Muscle of leg (tissue), 3 donors: ENCODE measurements at regions not wholly inside any gene's neighbourhood (a gene's known extent, or its start where the extent isn't known, plus 50 kb on each side); places are given as distances from the start of the nearest gene placed in this dataset.
A peak's percentile ranks its signal among the peaks of the same experiment; 100 is the strongest.

Experiments
- DNase-seq: peaks from one replicate; pipeline ENCODE4 v3.0.0; 2013
- H3K27ac ChIP-seq: one replicate; pipeline ENCODE4 v1.5.1; 2013; ENCODE audit warnings: mild to moderate bottlenecking, low read length, control low read depth
- H3K27me3 ChIP-seq: one replicate; pipeline ENCODE4 v1.6.1; 2013; ENCODE audit warnings: low read length; ENCODE audit not compliant: control insufficient read depth, insufficient read depth
- H3K36me3 ChIP-seq: one replicate; pipeline ENCODE4 v1.6.1; 2013; ENCODE audit warnings: low read length; ENCODE audit not compliant: control insufficient read depth, insufficient read depth
- H3K4me1 ChIP-seq: one replicate; pipeline ENCODE4 v1.6.1; 2013; ENCODE audit warnings: low read length; ENCODE audit not compliant: control insufficient read depth, insufficient read depth
- H3K4me3 ChIP-seq: one replicate; pipeline ENCODE4 v1.5.1; 2013; ENCODE audit warnings: low read length, control low read depth
- H3K9me3 ChIP-seq: replicated peaks from 2 replicates; pipeline ENCODE4 v1.6.1; 2013; ENCODE audit warnings: low read depth, low read length; ENCODE audit not compliant: control insufficient read depth
- WGBS: methylation state at CpG from one replicate; pipeline ENCODE4 v1.1.5; 2013; ENCODE audit warnings: missing lambda C conversion rate; ENCODE audit not compliant: insufficient coverage; 5-methylcytosine and 5-hydroxymethylcytosine counted together

- Histone ChIP-seq H3K4me1 (no peaks in the 10 kb centered on the region), H3K36me3 (no peaks in the 10 kb centered on the region), H3K27me3 (no peaks in the 10 kb centered on the region), H3K4me3 (no peak overlapping the region), H3K9me3 (no peaks in the 10 kb centered on the region), H3K27ac (no peak overlapping the region)
- no peak for DNase-seq
- WGBS: 100% methylated on average over 1 of the region's 2 CpGs
Measured at GRCh38 chr6:104251651-104252050, 608.1 kb downstream of the HACE1 start.

GRCh38 chr6:104240865-104241264 lies 618.9 kb downstream of the HACE1 start:
- WGBS: no CpG with 5 or more reads among the region's 2 CpGs
- no peak overlapping the region for H3K4me3 ChIP-seq
- H3K27ac ChIP-seq: no peak overlapping the region
- no peak for DNase-seq
- H3K27me3 ChIP-seq: no peaks in the 10 kb centered on the region
- no peaks in the 10 kb centered on the region for H3K4me1 ChIP-seq
- H3K36me3 ChIP-seq: no peaks in the 10 kb centered on the region
- H3K9me3 ChIP-seq: no peaks in the 10 kb centered on the region

GRCh38 chr6:104239971-104240370 lies 619.7 kb downstream of the HACE1 start:
- 76% methylated on average over 5 of the region's 5 CpGs for WGBS
- no peak for DNase-seq
- H3K36me3 ChIP-seq: no peaks in the 10 kb centered on the region
- H3K27ac ChIP-seq: no peak overlapping the region
- H3K4me3 ChIP-seq: no peak overlapping the region
- no peaks in the 10 kb centered on the region for H3K27me3 ChIP-seq
- no peaks in the 10 kb centered on the region for H3K4me1 ChIP-seq
- no peaks in the 10 kb centered on the region for H3K9me3 ChIP-seq

- Histone ChIP-seq H3K27ac (no peak overlapping the region), H3K27me3 (no peaks in the 10 kb centered on the region), H3K4me1 (no peaks in the 10 kb centered on the region), H3K4me3 (no peak overlapping the region), H3K9me3 (no peaks in the 10 kb centered on the region), H3K36me3 (no peaks in the 10 kb centered on the region)
- no CpG with 5 or more reads among the region's 3 CpGs for WGBS
- DNase-seq: no peak
Measured at GRCh38 chr6:104229057-104229456, 630.7 kb downstream of the HACE1 start.

GRCh38 chr6:104227508-104227907 lies 632.2 kb downstream of the HACE1 start:
- Histone ChIP-seq H3K4me3 (no peak overlapping the region), H3K27ac (no peak overlapping the region), H3K36me3 (no peaks in the 10 kb centered on the region), H3K4me1 (no peaks in the 10 kb centered on the region), H3K27me3 (no peaks in the 10 kb centered on the region), H3K9me3 (no peaks in the 10 kb centered on the region)
- WGBS: no CpG with 5 or more reads among the region's 2 CpGs
- peak; percentile 8 for DNase-seq

GRCh38 chr6:104226790-104227446 lies 632.8 kb downstream of the HACE1 start:
- WGBS: 71% methylated on average over 1 of the region's 4 CpGs
- no peaks in the 10 kb centered on the region for H3K27me3 ChIP-seq

GRCh38 chr6:104218116-104218515 lies 641.6 kb downstream of the HACE1 start:
- Histone ChIP-seq H3K36me3 (no peaks in the 10 kb centered on the region), H3K4me3 (no peak overlapping the region), H3K27ac (no peak overlapping the region), H3K9me3 (no peaks in the 10 kb centered on the region), H3K4me1 (no peaks in the 10 kb centered on the region), H3K27me3 (no peaks in the 10 kb centered on the region)
- 33% methylated on average over 1 of the region's 3 CpGs for WGBS
- DNase-seq: no peak

More at GRCh38 chr6:104226790-104227446, 632.8 kb downstream of the HACE1 start:
- Histone ChIP-seq H3K4me3 (no peak overlapping the region), H3K4me1 (no peaks in the 10 kb centered on the region), H3K27ac (no peak overlapping the region), H3K36me3 (no peaks in the 10 kb centered on the region), H3K9me3 (no peaks in the 10 kb centered on the region)
- DNase-seq: no peak

- H3K4me3 ChIP-seq: no peak overlapping the region
- no peaks in the 10 kb centered on the region for H3K36me3 ChIP-seq
- WGBS: no CpG with 5 or more reads among the region's 3 CpGs
- no peak overlapping the region for H3K27ac ChIP-seq
- DNase-seq: peak; percentile 60
- no peaks in the 10 kb centered on the region for H3K27me3 ChIP-seq
- no peaks in the 10 kb centered on the region for H3K4me1 ChIP-seq
- no peaks in the 10 kb centered on the region for H3K9me3 ChIP-seq
Measured at GRCh38 chr6:104214901-104215300, 644.8 kb downstream of the HACE1 start.

- no CpG with 5 or more reads among the region's 1 CpG for WGBS
- Histone ChIP-seq H3K27me3 (no peaks in the 10 kb centered on the region), H3K27ac (no peak overlapping the region), H3K4me3 (no peak overlapping the region), H3K36me3 (no peaks in the 10 kb centered on the region), H3K4me1 (no peaks in the 10 kb centered on the region), H3K9me3 (no peaks in the 10 kb centered on the region)
- peak; percentile 65 for DNase-seq
Measured at GRCh38 chr6:104212977-104213668, 646.6 kb downstream of the HACE1 start.

- Histone ChIP-seq H3K4me1 (no peaks in the 10 kb centered on the region), H3K9me3 (no peaks in the 10 kb centered on the region), H3K27me3 (no peaks in the 10 kb centered on the region), H3K4me3 (no peak overlapping the region), H3K27ac (no peak overlapping the region), H3K36me3 (no peaks in the 10 kb centered on the region)
- DNase-seq: no peak
Measured at GRCh38 chr6:104207635-104208034, 652.1 kb downstream of the HACE1 start.
